EH (cell line): ENCODE measurements at regions not wholly inside any gene's neighbourhood (a gene's known extent, or its start where the extent isn't known, plus 50 kb on each side); places are given as distances from the start of the nearest gene placed in this dataset.

Source experiments
- DNase-seq: peaks from one replicate; pipeline ENCODE4 v3.0.0-alpha.2; 2015; ENCODE audit warnings: low read depth

- DNase-seq = no peak
Observed at GRCh38 chr3:64888840-64889392, 201.1 kb upstream of the ADAMTS9 start.

- DNase-seq = no peak
Observed at GRCh38 chr3:64888165-64888564, 200.4 kb upstream of the ADAMTS9 start.

GRCh38 chr3:64885055-64885454 is 197.3 kb upstream of the ADAMTS9 start:
- no peak for DNase-seq

- no peak for DNase-seq
Observed at GRCh38 chr3:64884536-64884935, 196.7 kb upstream of the ADAMTS9 start.

GRCh38 chr3:64880916-64881315 is 193.1 kb upstream of the ADAMTS9 start:
- DNase-seq = no peak

- DNase-seq = no peak
Observed at GRCh38 chr3:64878362-64878761, 190.6 kb upstream of the ADAMTS9 start.

- DNase-seq = no peak
Observed at GRCh38 chr3:64873400-64873799, 185.6 kb upstream of the ADAMTS9 start.

- DNase-seq = no peak
Observed at GRCh38 chr3:64872345-64872744, 184.5 kb upstream of the ADAMTS9 start.

GRCh38 chr3:64871834-64872249 is 184.0 kb upstream of the ADAMTS9 start:
- no peak for DNase-seq

GRCh38 chr3:64870876-64871646 is 183.3 kb upstream of the ADAMTS9 start:
- DNase-seq = no peak

GRCh38 chr3:64867224-64867623 is 179.4 kb upstream of the ADAMTS9 start:
- DNase-seq = no peak

GRCh38 chr3:64865839-64866570 is 178.2 kb upstream of the ADAMTS9 start:
- no peak for DNase-seq

GRCh38 chr3:64863226-64864212 is 175.7 kb upstream of the ADAMTS9 start:
- no peak for DNase-seq

GRCh38 chr3:64861684-64862083 is 173.9 kb upstream of the ADAMTS9 start:
- DNase-seq = no peak

- no peak for DNase-seq
Observed at GRCh38 chr3:64860536-64860870, 172.7 kb upstream of the ADAMTS9 start.

GRCh38 chr3:64859625-64860535 is 172.1 kb upstream of the ADAMTS9 start:
- DNase-seq = peak; percentile 29

- no peak for DNase-seq
Observed at GRCh38 chr3:64856977-64857516, 169.2 kb upstream of the ADAMTS9 start.

- no peak for DNase-seq
Observed at GRCh38 chr3:64856106-64856505, 168.3 kb upstream of the ADAMTS9 start.

GRCh38 chr3:64853456-64853855 is 165.7 kb upstream of the ADAMTS9 start:
- DNase-seq = no peak

- no peak for DNase-seq
Observed at GRCh38 chr3:64852738-64853137, 164.9 kb upstream of the ADAMTS9 start.

- DNase-seq = no peak
Observed at GRCh38 chr3:64848822-64849221, 161.0 kb upstream of the ADAMTS9 start.
